ENCODE measurements at regions not wholly inside any gene's neighbourhood (a gene's known extent, or its start where the extent isn't known, plus 50 kb on each side); places are given as distances from the start of the nearest gene placed in this dataset.
"Not testable (repeated sequence)": the region's sequence is repeated elsewhere in the genome, so short reads cannot be mapped to it uniquely, and the experiment has no call there.

DNA sequence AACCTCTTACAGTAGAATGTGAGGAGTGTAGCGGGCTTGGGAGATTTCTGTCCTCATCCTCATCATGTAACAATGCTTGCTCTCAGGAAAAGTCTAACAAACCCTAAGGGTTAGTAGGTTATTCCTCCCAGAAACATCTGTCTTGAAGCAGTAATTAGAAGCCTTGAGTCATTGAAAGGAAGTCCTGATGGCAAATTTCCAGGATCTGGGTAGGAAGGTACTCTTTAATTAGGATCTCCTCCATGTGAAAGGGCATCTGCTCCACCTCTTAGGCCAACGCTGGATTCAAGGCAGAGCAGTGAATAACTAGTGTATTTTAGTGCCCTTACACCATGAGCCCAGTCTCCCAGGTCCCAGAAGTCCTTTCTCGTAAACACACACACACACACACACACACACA is 106.6 kb upstream of the BARHL2 start:
- no peak for DNase-seq

DNA sequence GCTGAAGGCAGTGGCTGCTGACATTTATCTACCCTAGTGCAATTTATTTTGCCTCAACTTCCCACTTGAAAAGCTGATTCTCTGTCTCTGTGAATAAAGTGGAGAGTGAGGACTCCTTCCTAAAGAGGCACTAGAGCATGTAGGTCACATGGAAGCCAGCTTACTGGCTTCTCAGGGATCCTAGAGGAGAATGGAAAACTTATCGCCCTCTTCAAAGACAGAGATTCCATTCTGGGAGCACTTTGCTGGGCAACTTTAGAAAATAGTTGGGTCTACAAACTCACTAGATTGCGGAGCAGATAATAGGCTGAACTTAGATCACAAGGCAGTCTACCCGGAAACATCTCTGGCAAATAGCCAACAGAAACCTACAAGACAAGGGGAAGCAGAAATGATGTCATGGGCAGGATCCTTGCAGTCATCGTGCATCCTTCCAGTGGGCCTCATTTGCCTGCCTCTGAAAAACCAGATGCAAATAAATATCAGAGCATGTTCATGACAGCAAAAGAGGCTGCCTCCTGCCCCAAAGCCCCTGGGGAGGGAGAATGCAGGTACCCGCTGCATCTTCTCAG is 104.8 kb upstream of the BARHL2 start:
- DNase-seq, result no peak

DNA sequence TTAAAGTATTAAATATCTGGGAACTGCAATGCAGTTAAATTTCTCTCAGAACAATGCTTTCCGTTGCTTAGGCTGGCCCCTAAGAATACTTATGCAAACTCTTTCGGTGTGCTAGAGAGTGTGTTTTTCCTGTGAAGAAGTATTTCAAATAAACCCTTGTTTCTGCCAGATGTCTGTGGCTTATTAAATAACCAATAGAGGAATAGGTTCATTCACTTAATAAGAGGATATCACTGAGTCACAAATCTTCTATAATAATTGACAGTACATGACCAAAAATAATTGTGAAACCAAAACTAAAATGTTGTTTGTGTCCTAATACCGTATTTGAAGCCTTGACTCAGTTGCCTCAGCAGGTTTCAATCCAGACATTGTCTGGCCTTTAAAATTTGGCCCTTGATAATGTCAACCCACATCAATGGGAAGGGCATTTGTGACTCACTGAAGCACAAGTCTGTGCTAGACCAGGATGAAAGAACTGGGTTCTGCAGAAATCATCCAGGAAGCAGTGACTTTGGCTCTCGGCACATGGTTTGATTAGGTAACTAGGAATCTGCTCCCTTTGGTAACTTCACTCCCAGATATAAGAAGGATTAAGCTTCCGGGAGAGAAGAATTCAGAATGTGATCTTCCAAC is 104.2 kb upstream of the BARHL2 start:
- no peak for DNase-seq

DNA sequence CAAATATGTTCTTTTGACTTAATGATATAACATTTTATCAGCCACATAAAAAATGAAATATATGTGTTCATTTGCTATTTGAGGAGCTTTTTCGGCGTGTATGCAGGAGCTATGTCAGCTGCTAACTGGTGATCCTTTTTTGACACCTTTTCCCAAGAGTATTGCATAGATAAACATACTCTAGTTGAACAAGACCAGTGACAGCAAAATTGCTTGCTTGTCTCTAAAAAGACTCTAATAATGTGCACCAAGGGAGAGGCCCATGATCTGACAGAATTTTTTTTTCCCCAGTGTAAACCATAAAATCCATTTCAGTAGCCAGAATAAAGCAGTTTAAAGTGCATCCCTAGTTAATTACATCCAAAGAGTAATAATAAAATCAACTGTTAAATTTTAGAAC is 103.6 kb upstream of the BARHL2 start:
- DNase-seq, result no peak

DNA sequence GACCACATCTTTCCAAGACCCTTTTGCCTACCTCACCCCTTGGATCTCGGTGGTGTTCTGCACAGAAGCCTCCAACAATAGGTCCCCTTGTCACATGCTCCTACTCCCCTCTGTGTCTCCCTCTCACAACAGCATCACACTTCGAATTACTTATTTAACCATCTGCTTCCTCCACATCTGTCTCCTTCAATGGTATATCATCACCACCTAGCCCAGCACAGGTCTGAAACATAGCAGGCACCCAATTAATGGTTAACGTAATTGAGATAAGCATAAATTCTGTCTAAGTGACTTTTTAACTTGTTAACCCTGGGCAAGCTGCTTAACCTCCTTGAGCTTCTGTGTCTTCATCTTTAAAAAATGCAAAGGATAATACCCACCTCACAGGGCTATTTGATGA is 100.3 kb upstream of the BARHL2 start:
- DNase-seq, result no peak

GRCh38 chr1:90812237-90812636 is 95.1 kb upstream of the BARHL2 start:
- not testable (repeated sequence) for DNase-seq

DNA sequence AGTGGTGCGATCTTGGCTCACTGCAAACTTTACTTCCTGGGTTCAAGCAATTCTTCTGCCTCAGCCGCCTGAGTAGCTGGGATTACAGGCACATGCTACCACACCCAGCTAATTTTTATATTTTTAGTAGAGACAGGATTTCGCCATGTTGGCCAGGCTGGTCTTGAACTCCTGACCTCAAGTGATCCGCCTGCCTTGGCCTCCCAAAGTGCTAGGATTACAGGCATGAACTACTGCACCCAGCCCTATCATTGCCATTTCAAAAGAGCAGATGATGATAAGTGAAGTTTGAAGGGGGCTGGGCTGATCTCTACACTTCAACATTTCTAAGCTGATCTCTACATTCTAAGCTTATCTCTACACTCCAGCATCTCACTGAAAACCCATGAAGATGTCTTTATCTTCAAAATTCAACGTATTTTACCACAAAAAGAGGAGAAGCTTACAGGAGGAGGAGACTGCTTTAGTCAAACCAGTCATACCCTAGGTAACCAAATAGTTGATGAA is 94.4 kb upstream of the BARHL2 start:
- not testable (repeated sequence) for DNase-seq

GRCh38 chr1:90810681-90811080 is 93.6 kb upstream of the BARHL2 start:
- no peak for DNase-seq

DNA sequence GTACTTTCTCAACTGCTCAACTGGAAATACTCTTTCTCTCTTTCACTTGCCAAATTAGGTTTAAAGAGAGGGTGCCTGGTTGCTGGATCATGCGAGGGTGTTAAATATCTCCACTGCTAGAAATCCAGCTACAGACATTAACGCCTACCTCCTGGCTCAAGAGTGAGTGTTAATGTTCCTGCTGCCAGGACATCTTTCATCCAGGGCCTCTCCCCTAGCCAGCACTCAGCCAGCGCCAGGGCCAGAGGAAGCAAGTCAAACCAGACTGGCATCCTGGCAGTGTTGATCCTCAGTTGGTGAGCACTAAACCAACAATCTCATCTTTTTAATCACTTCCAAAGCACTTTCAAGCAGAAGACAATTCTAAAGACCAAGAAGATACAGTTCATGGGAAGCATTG is 92.9 kb upstream of the BARHL2 start:
- no peak for DNase-seq

GRCh38 chr1:90809093-90809492 is 92.0 kb upstream of the BARHL2 start:
- DNase-seq, result no peak

GRCh38 chr1:90807329-90807728 is 90.2 kb upstream of the BARHL2 start:
- DNase-seq, result no peak

- DNase-seq, result no peak
Observed at GRCh38 chr1:90802622-90803021, 85.5 kb upstream of the BARHL2 start.

- no peak for DNase-seq
Observed at GRCh38 chr1:90800012-90800717, 83.1 kb upstream of the BARHL2 start.

- DNase-seq, result no peak
Observed at GRCh38 chr1:90799326-90799725, 82.2 kb upstream of the BARHL2 start.

GRCh38 chr1:90798883-90799282 is 81.8 kb upstream of the BARHL2 start:
- no peak for DNase-seq

- DNase-seq, result no peak
Observed at GRCh38 chr1:90798344-90798743, 81.2 kb upstream of the BARHL2 start.

- DNase-seq, result no peak
Observed at GRCh38 chr1:90795431-90795830, 78.3 kb upstream of the BARHL2 start.

GRCh38 chr1:90786709-90787108 is 69.6 kb upstream of the BARHL2 start:
- DNase-seq, result no peak

GRCh38 chr1:90784186-90784847 is 67.2 kb upstream of the BARHL2 start:
- no peak for DNase-seq

- no peak for DNase-seq
Observed at GRCh38 chr1:90783181-90783580, 66.1 kb upstream of the BARHL2 start.

DNA sequence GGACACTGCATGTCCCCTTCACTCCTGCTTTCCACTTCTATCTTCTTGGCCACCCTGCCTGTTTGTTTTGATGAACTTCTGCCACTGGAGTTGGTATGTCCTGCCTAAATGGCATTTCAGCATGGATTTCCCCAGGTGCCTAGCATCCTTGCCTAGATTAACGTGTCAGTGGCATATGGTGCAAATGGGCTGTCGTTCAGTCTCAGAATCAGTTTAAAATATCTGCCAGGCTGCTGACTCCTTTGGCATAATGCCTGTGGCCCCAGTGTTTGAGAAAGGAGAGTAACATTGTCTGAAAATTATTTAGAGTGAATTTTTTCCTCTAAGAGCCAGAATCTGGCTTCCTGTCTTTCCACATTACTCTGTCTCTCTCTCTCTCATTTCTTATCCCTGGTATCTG is 64.9 kb upstream of the BARHL2 start:
- DNase-seq, result no peak

GRCh38 chr1:90781534-90781933 is 64.4 kb upstream of the BARHL2 start:
- no peak for DNase-seq

DNA sequence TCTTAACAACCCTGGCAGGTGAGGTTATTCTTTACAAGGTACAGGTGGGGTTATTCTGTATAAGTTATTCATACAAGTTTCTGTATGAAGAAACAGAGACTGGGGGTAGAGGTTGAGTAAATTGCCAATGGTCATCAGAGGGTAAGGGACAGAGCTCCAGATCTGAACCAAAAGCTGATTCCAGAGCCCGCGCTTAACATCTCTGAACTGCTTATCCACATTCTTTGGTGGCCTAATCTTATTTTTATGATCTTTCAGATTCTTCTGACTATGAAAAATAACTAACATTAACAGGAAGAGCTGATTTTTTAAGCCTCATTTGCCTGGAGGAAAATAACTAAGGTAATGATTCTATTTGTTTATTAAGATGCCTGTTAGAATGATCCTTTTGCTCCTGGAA is 63.9 kb upstream of the BARHL2 start:
- DNase-seq, result no peak

- no peak for DNase-seq
Observed at GRCh38 chr1:90779573-90779972, 62.5 kb upstream of the BARHL2 start.
